SHP77 (cell line): ENCODE measurements at regions not wholly inside any gene's neighbourhood (a gene's known extent, or its start where the extent isn't known, plus 50 kb on each side); places are given as distances from the start of the nearest gene placed in this dataset.
"Not testable (repeated sequence)": the region's sequence is repeated elsewhere in the genome, so short reads cannot be mapped to it uniquely, and the experiment has no call there.

ENCODE experiments used
- DNase-seq, 2 experiments: peaks; one replicate each; lab custom pipeline; 2025; lab: John Stamatoyannopoulos, UW

DNA sequence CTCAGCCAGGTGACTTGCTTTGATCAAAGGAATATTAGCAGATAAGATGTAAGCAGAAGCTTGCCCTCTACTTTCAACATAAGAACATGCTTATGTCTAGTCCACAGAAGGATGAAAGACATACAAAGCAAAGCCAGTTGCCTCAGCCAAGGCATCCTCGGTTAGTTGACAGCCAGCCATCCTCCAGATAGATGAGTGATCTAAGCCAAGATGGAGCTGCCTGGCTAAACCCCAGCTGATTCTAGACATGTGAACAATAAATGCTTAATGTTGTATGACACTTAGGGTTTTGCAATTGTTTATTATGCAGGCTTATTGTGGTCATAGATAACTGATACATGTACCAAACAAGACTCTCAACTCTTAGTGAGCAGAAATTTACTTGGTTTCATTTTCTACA, 157.6 kb upstream of the TMTC2 start:
- no peak for DNase-seq

DNA sequence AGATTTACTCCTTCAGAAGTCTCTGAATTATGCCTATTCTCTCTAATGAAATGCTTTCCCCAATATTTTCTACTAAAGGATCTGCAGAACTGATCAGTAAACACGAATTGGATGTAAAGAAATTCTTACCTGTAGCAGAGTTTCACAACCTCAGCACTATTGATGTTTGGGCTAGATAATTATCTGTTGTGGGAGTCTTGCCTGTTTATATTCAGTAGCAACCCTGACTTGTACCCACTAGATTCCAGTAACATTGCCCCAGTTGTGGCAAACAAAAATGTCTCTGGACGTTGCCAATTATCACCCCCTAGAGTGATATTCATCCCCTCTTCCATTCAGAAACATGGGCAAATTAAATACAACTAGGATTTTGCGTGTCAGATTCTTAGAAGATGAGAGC, 156.8 kb upstream of the TMTC2 start:
- DNase-seq: no peak

DNA sequence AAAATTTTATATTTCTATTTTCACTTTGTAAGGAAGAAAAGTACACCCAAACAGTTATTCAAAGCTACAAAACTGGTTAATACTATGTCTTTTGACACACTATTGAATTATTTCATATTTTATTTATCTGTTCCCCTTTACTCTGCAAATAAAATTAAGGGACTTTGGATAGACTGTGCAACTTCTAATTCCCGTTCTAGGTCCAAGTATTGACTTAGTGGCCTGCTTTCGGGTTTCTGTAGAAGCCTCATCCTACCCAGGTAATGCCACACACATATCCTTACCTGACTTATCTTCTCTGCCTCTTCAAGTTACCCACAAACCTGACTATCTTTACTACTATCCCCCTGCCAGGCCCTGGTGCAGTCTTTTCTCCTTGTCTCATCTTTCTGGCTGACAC, 156.3 kb upstream of the TMTC2 start:
- DNase-seq: no peak

DNA sequence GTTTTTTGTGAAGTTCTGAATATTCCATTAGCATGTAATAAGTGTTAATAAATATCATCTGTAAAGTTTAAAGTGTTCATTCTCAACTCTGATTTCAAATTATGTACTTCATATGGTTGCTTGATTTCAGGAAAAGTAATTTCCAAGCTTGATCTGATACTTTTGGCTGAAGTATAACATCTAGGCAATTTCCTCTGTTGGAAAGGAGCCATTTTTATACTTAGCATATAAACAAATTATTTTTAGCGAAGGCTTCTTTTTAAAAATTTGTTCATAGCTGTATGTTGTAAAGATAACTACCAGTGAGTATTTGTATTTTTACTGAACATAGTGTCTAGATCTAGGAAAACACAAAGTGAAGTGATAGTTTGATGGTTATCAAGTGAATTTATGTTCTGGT, 153.4 kb upstream of the TMTC2 start:
- no peak for DNase-seq

DNA sequence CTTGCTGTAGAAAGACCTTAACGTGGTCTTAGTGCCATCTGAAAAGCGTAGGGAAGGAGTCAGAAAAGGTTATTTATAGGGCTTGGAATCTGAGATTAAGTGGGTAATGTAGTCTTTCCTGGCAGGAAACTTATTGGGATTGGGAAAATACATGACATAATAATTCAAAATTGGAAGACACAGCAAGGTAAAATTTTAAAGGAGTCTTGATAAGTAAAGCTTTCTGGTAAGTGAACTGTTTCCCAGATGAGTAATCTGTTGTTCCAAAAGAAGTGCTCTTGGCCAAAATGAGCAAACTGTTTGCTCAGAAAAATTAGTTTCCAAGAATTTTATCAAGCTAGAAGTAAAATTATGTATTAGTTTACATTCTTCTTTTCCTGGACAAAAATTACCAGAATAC, 149.3 kb upstream of the TMTC2 start:
- DNase-seq: no peak

DNA sequence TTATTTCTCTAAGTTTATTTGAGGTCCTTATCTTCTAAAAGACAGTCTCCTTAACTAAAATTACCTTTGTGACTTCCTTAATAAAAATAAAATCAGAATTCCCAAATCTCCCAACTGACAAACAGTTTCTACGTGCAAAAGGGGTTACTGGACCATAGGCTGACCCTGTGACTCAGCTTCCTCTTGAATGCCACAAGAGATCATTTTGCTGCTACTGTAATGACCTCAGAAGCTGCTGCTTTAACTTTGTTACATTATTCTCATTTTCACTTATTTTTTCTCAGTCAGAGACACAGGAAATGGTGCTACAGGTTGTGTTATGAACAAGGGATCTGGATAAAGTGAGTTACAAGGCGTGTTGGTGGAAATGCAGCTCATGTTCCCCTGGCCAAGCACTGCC, 132.2 kb upstream of the TMTC2 start:
- no peak for DNase-seq

DNA sequence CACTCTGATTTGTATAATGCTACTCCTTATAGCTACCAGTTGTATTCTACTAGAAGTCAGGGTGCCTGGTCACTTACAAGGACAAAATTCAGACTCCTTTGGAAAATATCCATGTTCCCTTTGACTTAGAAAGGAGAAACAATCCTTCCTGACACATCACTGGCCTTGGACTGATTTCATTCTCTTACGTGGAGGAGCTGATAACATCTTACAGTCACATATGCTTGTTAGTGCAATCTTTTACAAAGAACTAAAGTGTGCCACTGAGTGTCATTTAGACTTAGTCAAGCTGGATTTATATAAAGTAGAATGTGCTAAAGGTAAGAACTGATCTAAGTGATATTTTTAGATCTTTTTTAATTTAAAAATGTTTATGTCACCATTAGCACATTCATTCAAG, 131.0 kb upstream of the TMTC2 start:
- DNase-seq: no peak

DNA sequence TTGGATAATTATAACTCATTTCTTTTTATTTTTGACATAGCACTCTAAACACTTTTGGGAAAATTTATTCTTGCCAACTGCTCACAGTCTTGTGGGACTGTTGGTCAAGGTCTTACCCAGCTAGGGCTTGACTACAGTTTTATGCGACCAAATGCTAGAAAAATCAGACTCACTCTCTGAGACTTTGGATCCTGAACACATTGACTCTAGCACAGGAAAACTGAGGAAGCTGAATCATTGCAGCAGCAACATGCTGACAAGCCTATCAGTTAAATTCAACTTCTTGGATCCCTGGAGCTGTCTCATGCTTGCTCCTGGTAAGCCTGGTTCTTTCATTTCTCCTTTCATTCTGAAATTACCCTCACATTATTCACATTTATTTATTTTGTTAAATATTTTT, 120.7 kb upstream of the TMTC2 start:
- no peak for DNase-seq

DNA sequence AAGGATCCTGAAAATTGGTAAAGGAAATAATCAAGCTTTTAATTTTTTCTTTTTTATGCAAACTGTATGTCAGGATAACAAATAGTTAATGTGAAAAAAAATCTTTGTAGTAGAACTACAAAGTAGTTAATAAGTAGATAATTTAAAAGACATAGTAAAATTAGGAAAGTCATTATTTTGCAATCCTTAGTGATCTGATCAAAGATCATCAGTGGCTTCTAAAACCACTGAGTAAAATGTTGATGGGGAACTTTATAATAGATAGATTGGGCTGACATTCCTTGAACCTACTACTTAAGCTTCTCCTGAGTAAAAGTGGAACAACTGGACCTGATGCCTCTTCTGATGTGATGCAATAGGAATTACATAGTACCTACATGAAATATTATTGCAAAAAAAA, 119.0 kb upstream of the TMTC2 start:
- no peak for DNase-seq

DNA sequence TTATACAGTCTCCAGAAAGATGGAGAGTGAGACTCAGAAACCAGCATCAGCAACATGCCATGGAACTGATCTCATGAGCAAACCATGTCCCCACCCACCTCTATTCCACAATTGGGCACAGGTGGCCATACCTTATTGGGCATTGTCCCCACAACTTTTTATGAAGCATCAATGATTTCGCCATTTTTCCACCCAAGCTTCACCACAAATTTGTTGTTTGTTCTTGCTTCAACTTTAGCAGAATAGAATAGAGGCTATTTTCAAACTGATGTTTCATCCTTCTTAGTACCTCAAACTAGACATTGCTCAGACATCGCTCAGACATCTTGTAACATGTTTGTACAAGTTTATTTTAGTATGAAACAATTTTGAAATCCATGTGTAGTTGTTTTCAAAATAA, 112.5 kb upstream of the TMTC2 start:
- no peak for DNase-seq

DNA sequence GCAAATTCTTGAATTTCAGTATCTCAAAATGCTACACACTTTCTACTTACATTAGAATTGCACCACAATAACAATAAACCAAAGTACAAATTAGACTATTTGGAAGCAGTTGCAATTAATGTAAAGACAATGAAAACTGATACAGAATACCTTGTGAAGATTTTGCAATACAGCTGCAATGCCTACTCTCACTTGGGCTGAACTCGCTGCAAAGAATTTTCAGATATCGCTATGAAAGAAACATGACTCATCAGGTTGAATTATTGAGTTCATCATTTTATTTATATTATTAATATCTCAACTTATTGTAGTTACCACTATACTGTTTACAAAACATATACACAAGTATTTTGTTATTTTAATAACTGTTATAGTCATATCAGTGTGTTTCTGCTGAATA, 108.0 kb upstream of the TMTC2 start:
- no peak for DNase-seq

DNA sequence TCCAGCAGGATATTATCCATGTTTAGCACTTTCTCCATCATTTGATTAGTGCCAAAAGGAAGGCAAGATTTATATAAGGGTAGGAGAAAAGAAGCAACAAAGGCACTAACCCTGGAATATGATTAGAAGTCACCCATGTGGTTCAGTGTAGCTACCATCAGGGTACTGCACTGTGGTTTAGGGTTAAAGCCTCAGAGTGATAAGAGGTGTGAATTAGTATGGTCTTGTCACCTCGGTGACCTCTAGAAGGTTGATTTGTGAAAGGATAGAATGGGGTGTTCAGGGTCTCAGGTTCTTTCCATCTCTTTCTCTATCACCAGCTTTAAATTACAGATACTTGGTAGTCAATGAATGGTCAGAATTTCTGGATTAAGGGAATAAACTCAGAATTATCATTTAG, 103.0 kb upstream of the TMTC2 start:
- no peak for DNase-seq

DNA sequence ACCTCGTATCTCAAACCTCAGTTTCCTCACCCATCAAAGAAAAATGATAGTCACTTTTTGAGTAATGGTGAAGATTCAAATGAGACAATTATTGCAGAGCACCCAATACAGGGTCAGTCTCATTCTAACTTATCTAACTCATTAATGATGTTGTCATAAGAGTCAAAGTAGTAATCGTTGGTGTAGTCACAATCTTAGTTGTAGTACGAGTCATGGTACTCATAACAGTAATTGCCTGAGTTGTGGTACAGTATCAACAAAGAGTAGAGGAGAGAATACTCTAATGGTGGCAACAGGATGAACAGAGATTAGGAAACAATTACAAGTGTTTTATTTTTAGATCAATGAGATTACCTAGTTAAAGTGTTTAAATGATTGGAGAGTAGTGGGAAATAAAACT, 93.6 kb upstream of the TMTC2 start:
- DNase-seq: no peak

DNA sequence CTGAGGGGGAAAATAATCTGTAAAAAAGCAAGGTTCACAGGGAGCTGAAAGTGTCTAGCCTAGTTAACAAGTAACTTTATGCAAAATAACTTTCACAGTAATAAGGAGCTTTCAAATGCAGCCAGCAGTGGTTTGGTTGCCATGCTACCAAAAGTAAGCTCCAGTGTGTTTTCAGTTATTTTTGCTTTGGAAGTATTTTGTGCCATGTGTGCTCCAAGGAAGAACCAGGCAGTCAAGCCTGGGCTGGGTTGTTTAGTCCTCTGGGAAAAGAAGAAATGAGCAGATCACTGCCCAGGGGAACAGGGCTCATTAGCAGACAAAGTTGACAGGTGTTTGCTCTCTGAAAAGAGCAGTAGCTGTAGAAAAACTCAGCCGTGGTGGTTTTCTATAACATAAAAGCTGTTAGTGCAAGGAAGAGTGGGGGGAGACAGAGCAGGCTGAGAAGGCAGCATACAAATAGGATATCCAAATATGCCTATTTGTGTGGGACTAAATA, 92.8 kb upstream of the TMTC2 start:
- DNase-seq: no peak

DNA sequence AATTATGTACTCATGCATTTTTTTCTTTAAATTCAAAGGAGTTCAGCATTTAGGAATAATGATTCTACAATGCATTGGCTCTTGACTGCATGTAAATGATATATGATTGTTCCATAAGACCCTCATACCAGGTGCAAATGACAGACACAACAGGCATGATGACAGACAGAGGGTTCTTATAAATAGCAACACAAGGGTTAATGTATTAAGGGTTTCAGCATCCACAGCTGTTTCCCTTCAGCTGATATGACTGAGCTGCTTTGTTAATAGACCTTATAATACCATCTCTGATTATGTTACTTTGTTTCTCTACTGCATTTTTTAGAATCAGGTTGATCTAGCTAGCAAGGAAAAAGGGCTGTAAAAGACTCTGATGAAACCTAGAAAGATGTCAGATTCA, 90.8 kb upstream of the TMTC2 start:
- DNase-seq: peak in 1 of 2 experiments; percentile 3

DNA sequence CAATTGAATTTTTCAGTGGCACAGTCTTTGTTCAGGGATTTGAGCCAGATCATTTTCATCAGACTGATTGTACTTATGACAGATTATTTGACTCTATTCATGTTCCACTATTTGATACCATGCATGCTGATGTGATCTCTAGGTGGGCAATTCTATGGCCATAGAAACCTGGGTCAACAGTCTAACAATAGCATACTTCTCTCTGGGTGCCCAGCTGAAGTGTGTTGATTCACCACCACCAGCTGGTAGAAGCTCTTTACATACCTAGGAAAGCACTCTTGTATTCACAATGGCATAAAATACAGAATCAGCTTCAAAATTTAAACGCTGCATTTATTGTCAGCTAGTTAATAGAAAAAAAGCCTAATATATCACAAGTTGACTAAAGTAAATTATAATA, 90.2 kb upstream of the TMTC2 start:
- DNase-seq: peak; percentile 75 to 89

DNA sequence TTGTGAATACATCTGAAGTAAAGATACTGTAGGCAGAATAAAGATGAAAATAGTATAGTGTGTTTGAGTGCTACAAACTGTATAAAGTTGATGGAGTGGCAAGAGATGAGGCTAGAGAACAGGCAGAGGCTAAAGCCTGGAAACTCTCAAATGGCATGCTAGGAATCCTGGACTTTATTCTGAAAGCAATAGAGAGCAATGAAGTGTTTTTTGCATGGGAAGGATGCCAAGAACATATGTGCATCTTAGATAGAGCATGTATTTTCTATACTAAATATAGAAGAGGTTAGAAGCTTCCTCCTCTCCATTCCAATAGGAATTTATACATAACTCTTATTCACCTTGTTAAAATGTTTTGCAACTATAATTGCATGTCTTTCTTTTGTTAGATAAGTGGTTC, 86.3 kb upstream of the TMTC2 start:
- no peak for DNase-seq

DNA sequence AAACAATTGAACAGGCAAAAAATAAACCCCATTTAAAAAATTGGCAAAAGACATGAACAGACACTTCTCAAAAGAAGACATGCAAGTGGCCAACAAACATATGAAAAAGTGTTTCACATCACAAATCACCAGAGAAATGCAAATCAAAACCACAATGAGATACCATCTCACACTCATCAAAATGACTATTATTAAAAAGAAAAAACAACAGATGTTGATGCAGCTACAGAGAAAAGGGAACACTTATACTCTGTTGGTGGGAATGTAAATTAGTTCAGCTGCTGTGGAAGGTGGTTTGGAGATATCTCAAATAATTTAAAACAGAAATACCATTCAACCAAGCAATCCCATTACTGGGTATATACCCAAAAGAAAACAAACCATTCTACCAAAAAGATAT, 83.1 kb upstream of the TMTC2 start:
- not testable (repeated sequence) for DNase-seq

DNA sequence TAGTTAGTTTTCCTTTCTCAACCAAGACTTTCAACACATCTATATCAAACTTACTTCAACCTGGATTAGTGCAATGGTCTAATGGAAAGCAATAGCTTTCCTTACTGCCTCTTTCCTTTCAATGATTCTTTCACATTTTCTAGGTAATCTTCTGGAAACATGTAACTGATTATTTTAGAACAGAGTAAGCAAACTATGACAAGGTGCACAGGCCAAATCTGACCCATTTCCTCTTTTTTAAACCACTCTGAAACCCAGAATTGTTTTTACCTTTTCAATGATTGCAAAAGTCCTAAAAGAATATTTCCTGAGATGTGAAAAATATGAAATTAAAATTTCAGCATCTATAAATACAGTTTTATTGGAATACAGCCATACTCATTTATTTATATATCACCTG, 81.6 kb upstream of the TMTC2 start:
- no peak for DNase-seq

DNA sequence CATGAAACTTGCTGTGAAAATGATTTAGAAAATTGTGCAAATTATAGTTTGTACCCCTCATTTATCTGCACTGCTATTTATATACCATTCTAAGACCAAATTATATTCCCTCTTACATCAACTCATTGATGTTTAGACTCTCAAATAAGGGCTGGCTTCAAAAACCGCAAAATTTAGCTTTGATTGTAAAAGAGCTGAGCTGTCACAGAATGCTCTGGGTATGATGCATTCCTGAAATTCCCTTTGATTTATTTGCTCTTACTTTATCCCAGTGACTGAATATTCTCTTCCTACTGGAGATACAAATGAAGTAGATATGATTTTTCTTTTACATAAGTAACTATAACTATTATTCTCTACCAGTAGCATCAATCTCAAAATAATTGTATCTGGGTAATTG, 78.0 kb upstream of the TMTC2 start:
- no peak for DNase-seq

DNA sequence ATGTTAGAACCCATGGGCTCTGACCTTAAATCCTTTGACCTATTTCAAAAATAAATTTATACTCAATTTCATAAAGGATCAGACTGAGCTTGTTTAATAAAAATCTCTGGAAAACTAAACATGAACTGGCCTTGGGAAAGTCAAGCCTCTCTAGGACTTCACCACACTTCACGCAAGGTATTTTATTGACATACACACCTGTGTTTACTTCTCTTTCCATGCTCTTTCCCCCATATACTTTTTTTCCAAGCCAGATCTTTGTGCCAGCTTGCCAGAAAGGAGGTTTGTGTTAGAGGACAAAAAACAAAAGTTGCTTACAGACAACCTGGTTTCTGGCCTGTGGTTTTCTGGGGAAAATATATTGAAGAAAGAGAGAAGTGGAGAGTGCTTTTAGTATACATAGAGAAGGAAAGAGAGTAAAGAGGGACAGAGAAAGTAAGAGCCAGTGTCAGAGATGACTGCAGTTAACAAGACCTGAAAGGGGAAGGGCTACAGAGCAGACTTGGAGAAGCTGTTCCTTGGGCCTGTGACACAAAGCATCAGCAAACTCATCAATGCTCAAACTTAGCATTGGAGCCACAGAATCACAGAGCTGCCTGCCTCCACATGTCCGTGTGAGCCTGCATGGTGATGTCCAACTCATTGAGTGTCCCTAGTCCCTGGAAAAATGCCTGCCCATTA, 77.3 kb upstream of the TMTC2 start:
- no peak for DNase-seq

DNA sequence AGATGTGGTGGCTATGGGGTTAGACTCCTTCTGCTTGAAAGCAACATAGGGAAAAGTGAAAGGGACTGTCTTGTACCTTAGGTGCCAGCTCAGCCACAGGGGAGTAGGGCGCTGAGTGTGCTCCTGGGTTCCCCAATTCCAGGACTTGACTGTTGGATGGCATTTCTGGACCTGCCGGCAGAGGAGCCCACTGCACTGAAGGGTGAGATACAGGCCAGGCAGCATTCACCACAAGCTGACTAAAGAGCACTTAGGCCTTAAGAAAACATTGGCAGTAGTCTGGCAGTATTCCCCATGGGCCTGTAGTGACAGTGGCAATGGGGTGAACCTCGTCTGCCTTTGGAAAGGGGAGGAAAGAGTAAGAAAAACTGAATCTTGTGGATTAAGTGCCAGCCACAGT, 67.1 kb upstream of the TMTC2 start:
- no peak for DNase-seq

DNA sequence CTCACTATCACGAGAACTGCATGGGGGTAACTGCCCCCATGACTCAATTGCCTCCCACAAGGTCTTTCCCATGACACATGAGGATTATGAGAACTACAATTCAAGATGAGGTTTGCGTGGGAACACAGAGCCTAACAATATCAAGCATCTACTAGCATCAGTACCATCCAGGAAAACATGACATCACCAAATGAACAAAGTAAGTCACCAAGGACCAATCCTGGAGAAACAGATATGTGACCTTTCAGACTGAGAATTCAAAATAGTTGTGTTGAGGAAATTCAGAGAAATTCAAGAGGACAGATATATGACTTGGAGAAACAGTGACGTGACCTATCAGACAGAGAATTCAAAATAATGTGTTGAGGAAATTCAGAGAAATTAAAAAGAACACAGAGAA, 65.8 kb upstream of the TMTC2 start:
- DNase-seq: no peak

DNA sequence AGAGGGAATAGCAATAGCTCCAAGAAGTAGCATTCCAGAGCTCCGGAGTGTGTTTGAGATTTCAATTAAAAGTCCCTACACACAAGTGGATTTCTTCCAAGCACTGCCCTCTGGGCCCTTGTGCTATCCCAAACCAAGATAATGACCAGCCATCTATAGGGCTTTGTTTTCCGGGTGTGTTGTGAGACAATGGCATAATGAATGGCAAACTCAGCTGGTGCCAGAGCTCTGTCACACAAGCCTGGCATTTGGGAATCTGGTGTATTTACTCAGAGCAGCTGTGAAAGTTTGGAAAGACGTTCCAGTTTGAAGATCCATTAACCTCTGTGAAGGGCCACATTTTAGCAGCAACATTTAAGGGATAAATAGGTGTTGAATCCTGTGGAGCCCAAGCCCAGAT, 61.2 kb upstream of the TMTC2 start:
- DNase-seq: peak in 1 of 2 experiments; percentile 13

DNA sequence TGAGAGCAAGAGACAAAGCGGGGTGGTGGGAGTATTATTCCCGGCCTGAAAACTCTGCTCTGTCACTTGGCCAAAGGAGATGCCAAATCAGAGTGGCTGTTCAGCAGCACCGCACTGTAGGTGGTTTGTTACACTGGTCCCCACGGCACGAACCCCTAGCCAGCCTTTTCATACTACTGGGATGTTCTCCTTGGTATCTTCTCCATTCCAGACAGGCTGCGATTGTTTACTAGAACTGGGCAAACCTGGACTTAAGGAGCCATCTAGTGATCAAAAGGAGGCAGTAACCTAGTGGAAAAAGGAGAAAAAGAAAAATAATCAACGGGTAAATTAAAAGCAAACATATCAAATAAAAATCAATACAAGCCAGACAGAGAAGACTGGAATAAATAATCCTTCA, 58.9 kb upstream of the TMTC2 start:
- DNase-seq: peak; percentile 31 to 47
